GM21447 (cell line): ENCODE measurements at regions not wholly inside any gene's neighbourhood (a gene's known extent, or its start where the extent isn't known, plus 50 kb on each side); places are given as distances from the start of the nearest gene placed in this dataset.
"Not testable (repeated sequence)": the region's sequence is repeated elsewhere in the genome, so short reads cannot be mapped to it uniquely, and the experiment has no call there.

Experiments
- ATAC-seq: cut with Tn5 transposase; IDR thresholded peaks from one replicate; pipeline ENCODE4 v1.9.1; 2021; ENCODE audit not compliant: unreplicated experiment

DNA sequence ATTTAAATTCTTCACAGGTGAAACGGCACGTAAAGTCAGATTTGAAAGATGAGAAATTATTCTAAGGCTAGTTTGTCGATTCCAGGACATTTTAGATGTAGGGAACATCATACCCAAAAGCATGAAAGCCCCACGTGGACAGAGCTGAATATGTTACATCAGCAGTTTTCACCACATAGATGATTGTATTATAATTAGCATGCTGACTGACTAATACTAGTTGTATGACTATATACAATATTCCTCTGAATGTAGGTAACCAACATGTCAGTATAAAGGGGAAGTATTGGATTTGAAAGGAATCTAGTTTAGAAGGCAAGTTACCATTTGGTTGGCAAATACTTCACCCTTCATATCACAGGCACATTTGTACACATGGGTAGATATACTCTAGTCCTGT lies 304.6 kb downstream of the UBE2NL start:
- ATAC-seq: not testable (repeated sequence)

DNA sequence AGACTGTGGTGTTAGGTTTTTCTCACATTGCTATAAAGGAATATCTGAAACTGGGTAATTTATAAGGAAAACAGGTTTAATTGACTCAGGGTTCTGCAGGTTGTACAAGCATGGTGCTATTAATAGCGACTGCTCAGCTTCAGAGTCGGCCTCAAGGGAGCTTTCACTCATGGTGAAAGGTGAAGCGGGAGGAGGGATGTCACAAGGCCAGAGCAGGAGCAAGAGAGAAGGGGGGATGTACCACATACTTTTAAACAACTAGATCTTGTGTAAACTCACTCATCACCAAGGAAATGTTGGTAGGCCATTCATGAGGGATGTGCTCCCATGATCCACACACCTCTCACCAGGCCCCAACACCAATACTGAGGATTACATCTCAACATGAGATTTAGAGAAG lies 313.2 kb downstream of the UBE2NL start:
- ATAC-seq: not testable (repeated sequence)

DNA sequence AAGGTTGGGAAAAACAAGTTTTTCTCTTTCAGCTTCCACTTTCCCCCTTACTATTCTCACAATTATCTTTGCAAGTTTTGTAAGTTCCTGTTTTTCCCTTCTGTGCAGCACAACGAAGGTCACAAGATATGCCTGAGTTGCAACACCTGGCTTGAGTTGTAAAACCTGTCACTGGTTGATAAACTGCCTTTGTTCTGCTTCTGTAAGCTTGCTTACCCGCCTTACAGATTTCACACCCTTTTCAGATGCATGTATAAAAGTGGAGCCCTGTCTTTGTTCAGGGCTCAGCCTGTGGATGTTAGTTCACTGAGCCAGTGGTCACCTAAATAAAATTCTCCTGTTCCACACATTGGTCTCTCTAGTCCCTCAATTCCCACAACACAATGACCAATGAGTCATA lies 318.9 kb downstream of the UBE2NL start:
- not testable (repeated sequence) for ATAC-seq

DNA sequence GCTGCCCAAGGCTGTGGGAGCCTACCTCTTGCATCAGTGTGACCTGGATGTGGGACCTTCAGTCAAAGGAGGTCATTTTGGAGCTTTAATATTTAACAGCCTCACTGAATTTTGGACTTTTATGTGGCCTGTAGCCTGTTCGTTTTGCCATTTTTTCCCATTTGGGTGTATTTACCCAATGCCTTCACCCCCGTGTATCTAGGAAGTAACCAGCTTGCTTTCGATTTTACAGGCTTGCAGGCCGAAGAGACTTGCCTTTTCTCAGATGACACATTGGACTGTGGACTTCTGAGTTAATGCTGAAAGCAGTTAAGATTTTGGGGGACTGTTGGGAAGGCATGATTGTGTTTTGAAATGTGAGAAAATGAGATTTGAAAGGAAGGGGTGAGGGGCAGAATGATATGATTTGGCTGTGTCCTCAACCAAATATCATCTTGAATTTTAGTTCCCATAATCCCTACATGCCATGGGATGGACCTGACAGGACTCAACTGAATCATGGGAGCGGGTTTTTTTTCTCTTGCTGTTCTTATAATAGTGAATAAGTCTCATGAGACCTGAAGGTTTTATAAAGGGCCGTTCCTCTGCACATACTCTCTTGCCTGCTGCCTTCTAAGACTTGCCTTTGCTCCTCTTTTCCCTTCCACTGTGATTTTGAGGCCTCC lies 324.6 kb downstream of the UBE2NL start:
- ATAC-seq: not testable (repeated sequence)

DNA sequence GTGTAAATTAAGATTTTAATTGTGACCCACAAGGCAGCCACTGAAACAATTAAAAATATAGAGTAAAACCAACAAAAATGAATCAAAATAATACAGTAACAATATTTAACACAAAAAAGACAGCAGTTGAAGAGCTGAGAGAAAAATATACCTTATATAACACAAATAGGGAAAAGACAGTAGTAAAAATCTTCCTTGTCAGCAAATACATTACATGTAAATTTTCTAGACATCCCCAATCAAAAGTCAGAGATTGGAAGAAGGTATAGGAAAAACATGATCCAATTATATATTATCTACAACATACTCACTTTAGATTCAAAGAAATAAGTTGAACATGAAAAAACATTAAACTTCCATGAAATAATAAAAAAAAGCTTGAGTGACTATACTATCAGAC lies 330.8 kb downstream of the UBE2NL start:
- no peak for ATAC-seq

DNA sequence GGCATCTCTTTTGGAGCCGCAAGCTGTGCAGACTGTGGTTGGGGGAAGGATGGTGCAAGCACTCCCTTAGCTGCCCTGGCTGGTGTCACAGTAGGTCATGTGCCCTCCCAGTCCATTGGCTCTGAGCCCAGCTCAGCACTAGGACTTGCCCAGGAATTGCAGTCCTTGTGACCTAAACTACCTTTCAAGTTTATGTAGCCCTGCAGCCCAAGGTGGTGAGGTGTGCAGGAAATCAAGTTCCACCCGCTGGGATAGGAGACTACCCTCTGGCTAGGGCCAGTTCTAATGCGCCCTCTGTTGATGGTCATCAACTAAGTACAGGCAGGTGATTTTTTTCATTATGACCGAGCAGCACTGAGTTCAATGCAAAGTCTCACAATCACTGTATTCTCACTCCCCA lies 335.2 kb downstream of the UBE2NL start:
- ATAC-seq: no peak

DNA sequence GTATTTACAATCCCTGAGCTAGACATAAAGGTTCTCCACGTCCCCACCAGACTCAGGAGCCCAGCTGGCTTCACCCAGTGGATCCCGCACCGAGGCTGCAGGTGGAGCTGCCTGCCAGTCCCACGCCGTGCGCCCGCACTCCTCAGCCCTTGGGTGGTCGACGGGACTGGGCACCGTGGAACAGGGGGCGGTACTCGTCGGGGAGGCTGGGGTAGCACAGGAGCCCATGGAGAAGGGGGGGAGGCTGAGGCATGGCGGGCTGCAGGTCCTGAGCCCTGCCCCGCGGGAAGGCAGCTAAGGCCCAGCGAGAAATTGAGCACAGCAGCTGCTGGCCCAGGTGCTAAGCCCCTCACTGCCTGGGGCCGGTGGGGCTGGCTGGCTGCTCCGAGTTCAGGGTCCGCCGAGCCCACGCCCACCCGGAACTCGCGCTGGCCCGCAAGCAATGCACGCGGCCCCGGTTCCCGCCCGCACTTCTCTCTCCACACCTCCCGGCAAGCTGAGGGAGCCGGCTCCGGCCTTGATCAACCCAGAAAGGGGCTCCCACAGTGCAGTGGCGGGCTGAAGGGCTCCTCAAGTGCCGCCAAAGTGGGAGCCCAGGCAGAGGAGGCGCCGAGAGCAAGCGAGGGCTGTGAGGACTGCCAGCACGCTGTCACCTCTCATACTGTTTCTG lies 347.4 kb downstream of the UBE2NL start:
- not testable (repeated sequence) for ATAC-seq

DNA sequence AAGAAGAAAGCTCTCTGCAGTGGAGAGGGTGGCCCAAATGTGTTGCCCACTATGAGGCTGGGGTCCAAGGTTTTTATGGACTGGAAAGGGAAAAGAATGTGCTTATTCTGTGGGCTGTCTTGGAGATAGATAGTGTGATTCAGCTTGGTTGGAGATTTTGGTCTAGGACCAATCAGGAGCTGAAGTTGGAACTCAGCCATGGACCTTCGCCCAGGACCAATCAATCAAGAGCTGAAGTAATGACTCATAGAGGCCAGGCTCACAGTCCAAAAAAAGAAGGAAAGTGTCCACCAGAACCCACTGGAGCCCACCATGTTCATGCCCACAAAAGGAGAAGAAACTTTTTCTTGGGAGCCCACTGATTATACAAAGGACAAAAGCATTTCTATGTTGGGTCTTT lies 369.5 kb downstream of the UBE2NL start:
- ATAC-seq: no peak

DNA sequence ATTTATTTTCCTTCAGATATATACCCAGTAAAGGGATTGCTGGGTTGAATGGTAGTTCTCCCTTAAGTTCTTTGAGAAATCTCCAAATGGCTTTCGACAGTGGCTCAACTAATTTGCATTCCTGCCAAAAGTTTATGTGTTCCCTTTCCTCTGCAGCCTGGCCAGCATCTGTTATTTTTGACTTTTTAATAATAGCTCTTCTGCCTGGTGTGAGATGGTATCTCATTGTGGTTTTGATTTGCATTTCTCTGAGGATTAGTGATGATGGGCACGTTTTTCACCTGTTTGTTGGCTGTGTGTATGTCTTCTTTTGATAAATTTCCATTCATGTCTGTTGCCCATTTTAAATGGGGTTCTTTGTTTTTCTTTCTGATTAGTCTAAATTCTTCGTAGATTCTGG lies 375.2 kb downstream of the UBE2NL start:
- no peak for ATAC-seq

DNA sequence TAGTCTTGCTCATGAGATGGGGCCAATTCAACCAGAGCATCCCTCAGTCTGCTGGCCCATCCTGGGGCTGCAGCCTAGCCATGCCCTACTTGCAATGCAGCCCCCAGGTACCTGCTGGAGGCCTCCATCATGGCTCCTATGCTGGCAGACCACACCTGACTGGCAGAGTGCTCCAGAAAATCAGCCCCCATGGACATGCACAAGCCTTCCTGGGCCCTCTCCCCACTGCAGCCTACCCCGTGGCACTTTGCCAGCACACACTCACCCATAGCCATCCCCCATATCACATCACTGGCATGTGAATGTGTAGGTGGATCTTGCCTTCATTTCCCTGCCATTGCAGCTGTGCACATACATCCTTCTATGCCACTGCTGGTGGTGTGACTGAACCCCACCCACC lies 381.8 kb downstream of the UBE2NL start:
- ATAC-seq: no peak

DNA sequence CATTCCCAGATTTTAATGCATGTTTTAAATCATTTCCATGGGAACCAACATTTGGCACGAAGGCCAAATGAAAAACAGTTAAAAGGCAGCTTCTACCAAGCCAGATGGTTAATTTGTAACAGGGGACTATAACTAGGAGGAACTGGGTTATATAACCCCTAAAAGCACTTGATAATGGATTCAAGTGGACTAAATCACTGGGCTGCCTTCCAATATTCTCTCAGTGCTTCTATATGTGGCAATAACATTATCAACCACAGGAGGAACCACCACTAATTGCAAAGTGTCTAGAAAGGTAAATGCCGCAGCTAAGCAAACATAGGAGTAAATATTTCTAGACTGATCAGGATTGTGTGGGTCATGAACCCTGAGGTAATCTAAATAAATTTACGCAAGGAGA lies 391.5 kb downstream of the UBE2NL start:
- no peak for ATAC-seq

DNA sequence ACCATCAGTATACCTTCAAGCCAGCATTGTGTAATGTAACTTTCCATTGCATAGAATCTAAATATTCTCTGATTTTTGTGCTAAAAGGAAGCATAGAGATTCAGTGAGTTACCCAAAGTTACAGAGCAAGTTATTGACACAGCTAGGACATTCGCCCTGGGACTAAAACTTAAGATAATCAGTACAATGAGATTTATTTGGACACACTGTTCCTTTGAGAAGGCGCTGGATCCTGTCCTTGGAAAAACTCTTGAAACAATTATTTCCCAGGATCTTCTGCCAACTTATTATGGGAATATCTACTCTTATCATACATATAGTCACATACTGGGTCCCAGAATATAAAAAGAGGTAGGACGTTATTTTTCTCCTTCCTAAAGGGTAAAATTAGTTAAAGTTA lies 392.0 kb downstream of the UBE2NL start:
- no peak for ATAC-seq

DNA sequence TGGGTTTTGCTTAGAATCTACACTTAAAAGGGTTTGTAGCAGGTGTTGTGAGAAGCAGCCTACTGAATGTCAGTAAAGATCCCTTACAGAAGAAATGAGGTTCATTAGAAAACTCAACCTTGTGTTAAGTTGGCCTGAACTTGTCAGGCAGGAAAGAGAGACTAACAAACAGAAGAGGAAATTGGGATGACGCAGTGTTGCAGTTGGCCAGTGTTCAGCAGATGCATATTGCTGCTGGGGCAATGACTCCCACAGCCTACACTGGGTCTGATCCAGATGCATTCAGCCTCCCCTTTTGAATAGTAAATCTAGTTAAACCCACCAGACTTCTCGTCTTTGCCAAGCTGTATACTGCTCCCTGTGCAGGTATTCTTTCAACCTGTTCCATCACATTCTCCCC lies 409.4 kb downstream of the UBE2NL start:
- ATAC-seq: no peak

DNA sequence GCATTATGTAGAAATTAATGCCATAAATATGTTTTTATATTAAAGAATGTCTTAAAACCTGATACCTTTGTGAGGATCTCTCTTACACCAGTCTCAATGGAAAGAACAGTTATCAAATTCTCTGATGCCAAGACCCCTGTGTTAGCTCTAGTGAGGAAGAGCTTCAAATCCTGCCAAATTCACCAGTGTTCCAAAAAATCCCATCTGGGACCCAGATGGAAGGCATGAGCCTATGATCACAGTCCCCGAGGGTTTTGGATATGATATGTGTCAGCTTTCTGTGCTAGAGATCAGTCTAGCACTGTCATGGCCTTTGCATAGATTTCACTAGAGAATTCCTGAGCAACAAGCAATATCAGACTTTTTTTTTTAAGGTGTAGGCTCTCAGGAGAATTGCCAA lies 412.1 kb downstream of the UBE2NL start:
- no peak for ATAC-seq

DNA sequence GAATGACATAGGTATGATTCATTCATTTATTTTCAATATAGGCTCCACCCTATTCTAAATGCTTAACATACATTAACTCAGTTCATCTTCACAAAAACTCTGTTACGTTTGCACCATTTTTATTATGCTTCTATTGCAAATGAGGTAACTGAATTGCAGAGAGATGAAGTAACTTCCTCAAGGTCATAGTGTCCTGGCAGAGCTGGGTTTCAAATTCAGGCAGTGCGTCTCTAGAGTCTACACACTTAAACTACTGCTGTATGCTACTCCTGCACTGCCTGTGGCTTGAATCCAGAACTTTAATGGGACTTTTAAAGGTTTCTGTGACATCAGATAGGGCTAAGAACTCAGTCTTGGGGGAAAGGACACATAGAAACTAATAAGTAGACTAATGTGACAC lies 413.4 kb downstream of the UBE2NL start:
- no peak for ATAC-seq

DNA sequence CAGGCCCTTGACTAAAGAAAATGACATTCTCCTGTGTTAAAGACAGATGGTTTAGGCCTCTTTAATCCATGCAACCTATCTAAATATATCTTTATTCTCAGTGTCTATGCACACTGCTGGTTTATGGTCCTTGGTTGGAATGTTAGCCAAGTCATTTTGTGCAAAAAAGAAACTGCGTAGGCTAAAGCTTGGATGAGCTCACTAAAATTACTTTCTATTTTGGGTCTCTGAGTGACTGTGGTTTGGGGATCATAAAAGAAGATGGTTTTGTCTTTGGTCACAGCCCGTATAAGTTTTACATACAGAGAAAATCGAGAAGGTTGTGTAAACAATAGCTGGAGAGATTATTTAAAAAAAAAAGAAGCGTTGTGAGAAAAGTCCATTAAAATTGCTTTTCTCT lies 443.6 kb downstream of the UBE2NL start:
- ATAC-seq: no peak

DNA sequence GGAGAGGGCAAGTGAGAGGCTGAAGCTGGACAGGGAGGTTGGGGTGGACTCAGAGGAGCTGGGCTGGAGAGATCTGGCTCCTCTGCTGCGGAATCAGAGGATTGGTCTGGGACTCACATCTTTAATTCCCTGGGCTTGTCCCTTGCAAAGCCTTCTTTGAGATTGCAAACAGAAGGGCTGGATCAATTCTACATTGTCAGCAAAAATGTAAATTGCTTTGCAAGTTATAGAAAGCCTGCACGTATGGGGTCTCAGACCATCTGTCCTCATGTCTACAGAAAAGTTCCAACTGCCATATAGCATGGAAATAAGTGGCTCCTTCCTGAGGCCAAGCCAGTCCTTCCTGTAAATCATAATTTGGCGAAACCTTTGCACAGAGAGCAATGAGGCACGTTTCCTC lies 449.6 kb downstream of the UBE2NL start:
- ATAC-seq: no peak

DNA sequence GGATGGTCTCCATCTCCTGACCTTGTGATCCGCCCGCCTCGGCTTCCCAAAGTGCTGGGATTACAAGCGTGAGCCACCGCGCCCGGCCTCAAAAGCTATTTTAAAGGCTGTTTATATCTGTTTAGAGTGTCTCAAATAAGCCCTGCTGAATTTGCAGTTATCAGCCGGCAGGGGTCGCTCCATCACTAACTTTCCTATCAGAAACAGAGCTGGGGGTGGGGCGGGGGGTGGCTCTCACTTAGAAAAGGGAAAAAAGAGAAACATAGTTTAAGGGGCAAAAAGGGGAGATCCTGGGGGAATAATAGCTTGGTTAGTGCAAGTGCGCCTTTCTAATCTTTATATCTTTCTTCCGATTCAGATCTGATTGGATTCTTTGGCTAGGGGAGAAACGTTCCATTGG lies 450.7 kb downstream of the UBE2NL start:
- ATAC-seq: no peak

DNA sequence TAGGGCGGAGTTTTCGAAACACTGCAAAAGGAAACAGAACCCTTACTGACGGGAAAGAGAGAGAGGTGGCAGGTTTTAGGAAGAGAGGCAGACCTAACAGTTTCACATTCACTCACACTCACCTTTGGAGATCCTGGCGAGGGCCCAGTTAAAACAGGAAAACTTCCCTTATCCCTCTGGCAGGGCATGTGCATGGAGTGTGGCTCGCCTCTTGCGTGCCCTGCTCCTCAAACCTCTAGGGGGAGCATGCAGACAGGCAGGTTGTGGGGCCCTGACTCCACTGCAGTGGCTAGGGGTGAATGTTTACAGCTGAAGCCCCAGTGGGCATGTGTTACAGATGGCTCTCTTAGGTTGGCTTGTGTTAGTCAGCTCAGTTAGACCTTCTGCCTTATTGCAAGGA lies 451.5 kb downstream of the UBE2NL start:
- ATAC-seq: no peak

DNA sequence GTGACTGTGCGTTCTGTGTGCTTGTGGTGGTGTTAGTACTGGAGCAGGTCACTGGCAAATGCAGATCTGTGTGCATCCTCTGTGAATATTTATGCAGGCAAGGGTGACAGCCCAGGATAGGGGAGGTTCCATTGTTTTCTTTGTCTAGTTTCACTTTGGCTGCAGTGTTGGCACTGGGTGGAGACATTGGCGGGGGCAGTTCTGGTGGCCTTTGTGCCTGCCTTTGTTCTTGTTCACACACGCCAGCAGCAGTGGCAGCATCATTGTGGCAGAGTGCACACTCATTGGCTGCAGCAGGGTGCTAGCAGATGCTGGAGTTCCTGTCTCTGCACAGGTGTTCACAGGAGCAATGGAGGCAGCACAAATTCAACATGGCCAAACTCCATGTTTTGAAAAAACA lies 495.3 kb downstream of the UBE2NL start:
- ATAC-seq: no peak

DNA sequence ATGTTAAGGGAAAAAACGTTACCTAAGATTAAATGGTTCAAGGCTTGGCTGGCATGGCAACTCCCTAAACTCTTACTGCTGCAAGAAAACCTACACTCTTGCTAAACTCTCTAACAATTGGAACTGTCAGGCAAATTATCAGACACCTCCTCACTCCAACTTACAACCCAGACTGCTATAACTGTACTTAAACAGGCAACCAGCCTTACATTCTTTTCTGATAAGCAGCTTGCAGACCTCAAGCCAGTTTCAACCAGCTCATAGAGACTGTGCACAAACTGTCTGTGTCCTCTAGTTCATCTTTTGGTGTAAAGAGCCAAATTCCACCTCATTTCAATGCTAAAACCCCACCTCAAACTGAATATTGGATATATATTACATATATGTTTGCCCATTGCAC lies 504.9 kb downstream of the UBE2NL start:
- no peak for ATAC-seq
